ENCODE measurements at regions not wholly inside any gene's neighbourhood (a gene's known extent, or its start where the extent isn't known, plus 50 kb on each side); places are given as distances from the start of the nearest gene placed in this dataset.

DNA sequence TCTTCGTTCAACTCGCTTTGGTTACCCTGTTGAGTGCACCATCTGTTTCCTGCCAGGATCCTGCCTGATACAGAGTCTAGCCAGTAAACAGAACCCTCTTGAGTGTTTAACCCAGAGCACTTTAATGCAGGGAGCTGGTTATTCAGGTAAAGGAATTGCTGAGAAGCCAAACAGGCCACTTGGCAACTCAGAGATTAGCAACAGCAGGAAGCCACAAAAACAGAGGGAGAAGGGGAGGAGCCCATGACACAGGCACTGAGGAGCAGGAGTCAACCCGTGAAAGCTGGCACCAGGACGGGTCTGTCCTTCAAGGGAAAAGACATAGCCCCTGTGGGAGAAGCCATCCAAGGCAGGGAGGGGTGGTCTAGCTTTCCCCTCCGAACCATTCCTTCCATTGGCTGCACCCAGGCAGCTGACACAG is 641.4 kb downstream of the ZNF674 start:
- Histone ChIP-seq H3K4me1 (ENCODE audit: insufficient read depth) (no peaks in the 10 kb centered on the region), H3K4me3 (ENCODE audit: low read depth, low read length) (no peak overlapping the region), H3K36me3 (ENCODE audit: insufficient read depth) (no peaks in the 10 kb centered on the region), H3K27ac (ENCODE audit: low read depth) (no peak overlapping the region)
- 57% methylated on average over 5 of the region's 5 CpGs for WGBS
- DNase-seq (ENCODE audit: extremely low spot score) = no peak

DNA sequence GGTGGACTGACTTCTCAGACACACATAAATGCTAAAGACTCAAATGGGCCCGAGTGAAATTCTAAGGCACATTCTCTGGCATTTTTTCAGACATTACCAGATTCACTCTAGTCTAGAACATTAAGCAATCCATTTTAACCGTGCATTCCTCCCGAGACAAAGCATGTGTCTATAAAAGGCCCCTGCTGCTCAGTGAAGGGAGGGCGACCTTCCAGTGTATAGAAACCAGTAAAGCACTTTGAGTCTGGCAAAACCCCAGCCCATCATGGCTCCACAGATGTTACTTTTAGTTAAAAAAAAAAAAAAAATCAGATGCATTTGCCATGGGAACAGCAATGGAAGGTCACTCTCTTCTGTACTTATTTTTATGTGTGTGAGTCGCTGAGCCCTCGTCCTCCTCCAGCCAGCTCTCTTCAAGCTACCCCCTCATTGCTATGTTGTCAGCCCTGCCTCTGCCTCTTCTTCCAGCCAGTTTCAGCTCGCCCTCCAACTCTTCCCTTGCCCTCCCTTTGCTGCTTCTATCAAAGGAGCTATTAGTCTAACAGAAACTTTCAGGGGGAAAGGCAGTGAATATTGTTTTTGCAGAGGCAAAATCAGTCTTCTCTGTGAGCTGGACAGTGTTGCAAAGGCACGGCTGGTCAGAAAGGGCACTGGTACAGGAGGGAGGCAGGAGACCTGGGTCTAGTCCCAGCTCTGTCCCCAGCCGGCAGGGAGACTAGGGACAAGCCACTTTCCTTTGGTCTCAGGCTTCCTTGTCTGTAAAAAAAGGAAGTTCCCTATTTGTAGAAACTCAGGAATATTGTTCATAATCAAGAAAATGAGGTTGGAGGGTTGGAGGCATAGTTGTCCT is 644.2 kb downstream of the ZNF674 start:
- H3K4me3 ChIP-seq (ENCODE audit: low read depth, low read length) = no peak overlapping the region
- 37% methylated on average over 9 of the region's 9 CpGs for WGBS
- H3K27ac ChIP-seq (ENCODE audit: low read depth) = no peak overlapping the region
- DNase-seq (ENCODE audit: extremely low spot score) = no peak
- no peaks in the 10 kb centered on the region for H3K4me1 ChIP-seq (ENCODE audit: insufficient read depth)
- H3K36me3 ChIP-seq (ENCODE audit: insufficient read depth) = no peaks in the 10 kb centered on the region

DNA sequence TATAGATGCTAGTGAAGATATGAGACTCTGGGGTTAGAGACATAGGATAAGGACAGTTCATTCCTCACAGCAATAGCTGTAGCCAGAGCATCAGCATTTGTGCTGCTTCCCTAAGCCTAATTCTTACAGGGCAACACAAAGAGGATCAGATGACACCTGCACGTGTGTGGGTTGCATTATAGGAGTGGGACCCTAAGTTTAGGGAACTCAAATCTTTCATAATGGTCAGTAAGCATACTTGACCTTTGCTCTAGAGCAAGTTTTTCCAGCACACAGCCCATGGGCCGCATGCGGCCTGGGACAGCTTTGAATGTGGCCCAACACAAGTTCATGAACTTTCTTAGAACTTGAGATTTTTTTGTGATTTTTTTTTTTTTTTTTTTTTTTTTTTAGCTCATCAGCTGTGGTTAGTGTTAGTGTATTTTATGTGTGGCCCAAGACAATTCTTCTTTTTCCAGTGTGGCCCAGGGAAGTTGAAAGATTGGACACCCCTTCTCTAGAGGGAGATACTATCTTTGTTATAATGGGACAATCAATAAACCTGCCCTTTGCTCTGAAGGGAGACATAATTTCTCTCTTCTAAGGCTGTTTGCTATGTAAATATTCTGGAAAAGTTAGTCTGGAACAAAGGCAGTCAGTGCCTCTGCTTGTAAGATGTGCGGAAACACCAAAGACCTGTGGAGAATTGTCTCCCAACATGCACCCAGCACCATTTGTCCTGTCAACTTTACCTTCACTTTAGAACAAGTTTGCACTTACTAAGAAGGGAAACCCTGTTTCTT is 650.2 kb downstream of the ZNF674 start:
- Histone ChIP-seq H3K4me3 (ENCODE audit: low read depth, low read length) (no peak overlapping the region), H3K36me3 (ENCODE audit: insufficient read depth) (no peaks in the 10 kb centered on the region), H3K4me1 (ENCODE audit: insufficient read depth) (no peaks in the 10 kb centered on the region), H3K27ac (ENCODE audit: low read depth) (no peak overlapping the region)
- 90% methylated on average over 4 of the region's 4 CpGs for WGBS
- DNase-seq (ENCODE audit: extremely low spot score) = no peak

DNA sequence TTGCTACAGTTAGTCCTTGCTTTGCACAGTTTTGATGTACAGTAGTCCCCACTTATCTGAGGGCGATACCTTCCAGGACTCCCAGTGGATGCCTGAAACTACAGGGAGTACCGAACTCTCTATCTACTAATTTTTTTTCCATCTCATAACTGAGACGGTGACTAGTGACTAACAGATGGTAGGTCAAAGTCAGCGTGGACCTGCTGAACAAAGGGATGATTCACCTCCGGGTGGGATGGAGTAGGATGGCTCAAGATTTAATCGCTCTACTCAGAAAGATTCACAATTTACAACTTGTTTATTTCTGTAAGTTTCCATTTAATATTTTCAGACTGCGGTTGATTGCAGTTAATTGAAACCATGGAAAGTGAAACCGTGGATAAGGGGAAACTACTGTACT is 655.8 kb downstream of the ZNF674 start:
- WGBS = 69% methylated on average over 8 of the region's 8 CpGs
- H3K27ac ChIP-seq (ENCODE audit: low read depth) = no peak overlapping the region
- no peak overlapping the region for H3K4me3 ChIP-seq (ENCODE audit: low read depth, low read length)
- H3K36me3 ChIP-seq (ENCODE audit: insufficient read depth) = no peaks in the 10 kb centered on the region
- H3K4me1 ChIP-seq (ENCODE audit: insufficient read depth) = no peaks in the 10 kb centered on the region
- DNase-seq (ENCODE audit: extremely low spot score) = no peak

DNA sequence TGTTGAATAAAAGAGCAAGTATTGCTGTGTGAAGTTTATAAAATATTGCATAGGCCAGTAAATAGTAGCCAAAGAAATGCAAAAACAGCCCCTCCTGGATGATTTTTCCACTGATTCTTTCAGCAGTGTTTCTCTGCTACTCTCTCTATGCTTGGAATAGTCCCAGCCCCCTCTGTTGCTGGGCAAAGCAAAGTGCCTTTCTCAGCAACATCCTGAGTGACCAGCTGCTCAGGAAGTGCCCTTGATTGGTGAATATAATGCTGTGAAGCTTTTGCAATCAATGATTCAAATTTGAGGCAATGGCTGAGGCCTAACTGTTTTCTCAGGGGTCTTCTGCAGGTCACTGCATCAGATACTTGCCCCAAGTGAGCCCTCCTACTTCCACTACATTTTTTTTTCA is 656.7 kb downstream of the ZNF674 start:
- no peak overlapping the region for H3K4me3 ChIP-seq (ENCODE audit: low read depth, low read length)
- DNase-seq (ENCODE audit: extremely low spot score) = no peak
- H3K36me3 ChIP-seq (ENCODE audit: insufficient read depth) = no peaks in the 10 kb centered on the region
- no peak overlapping the region for H3K27ac ChIP-seq (ENCODE audit: low read depth)
- no peaks in the 10 kb centered on the region for H3K4me1 ChIP-seq (ENCODE audit: insufficient read depth)

DNA sequence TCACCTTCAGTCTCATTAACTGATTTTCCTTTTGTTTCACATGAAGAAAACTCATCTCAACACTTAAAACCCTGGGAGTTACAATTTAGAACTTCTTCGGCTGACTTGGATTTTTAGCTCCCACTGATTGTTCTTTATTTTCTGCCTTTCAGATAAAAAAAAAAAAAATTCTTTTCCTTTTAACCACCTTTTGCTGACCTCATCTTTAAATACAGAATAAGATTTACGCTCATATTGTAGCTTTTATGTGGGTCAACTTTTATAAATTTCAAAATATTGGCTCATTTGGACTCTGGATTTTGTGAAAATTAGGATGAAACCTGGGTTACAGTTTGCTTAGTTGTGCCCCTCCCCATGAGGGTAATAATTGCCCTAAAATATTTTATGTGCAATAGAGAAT is 659.3 kb downstream of the ZNF674 start:
- Histone ChIP-seq H3K36me3 (ENCODE audit: insufficient read depth) (no peaks in the 10 kb centered on the region), H3K4me1 (ENCODE audit: insufficient read depth) (no peaks in the 10 kb centered on the region), H3K27ac (ENCODE audit: low read depth) (no peak overlapping the region), H3K4me3 (ENCODE audit: low read depth, low read length) (no peak overlapping the region)
- WGBS = 93% methylated on average over 2 of the region's 2 CpGs
- DNase-seq (ENCODE audit: extremely low spot score) = no peak

DNA sequence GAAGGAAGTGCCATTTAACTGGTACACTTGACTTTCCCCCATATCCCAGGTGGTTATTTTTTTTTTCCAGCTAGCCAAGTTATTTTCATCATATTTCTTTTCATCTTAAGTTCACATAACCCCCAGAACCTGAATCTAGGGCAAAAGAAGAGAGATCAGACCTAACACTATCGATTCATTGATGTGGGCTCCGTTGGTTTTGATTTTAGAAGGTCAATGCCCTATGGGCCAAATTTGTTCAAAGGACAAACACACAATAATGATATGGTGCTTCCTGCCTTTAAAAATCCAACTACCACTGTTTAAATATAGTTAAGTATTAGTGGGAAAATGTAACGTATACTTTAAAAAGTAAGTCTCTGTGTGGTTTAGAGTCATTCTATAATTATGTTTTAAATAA is 665.7 kb downstream of the ZNF674 start:
- WGBS = 90% methylated on average over 3 of the region's 3 CpGs
- Histone ChIP-seq H3K4me1 (ENCODE audit: insufficient read depth) (no peaks in the 10 kb centered on the region), H3K27ac (ENCODE audit: low read depth) (no peak overlapping the region), H3K4me3 (ENCODE audit: low read depth, low read length) (no peak overlapping the region), H3K36me3 (ENCODE audit: insufficient read depth) (no peaks in the 10 kb centered on the region)
- no peak for DNase-seq (ENCODE audit: extremely low spot score)

DNA sequence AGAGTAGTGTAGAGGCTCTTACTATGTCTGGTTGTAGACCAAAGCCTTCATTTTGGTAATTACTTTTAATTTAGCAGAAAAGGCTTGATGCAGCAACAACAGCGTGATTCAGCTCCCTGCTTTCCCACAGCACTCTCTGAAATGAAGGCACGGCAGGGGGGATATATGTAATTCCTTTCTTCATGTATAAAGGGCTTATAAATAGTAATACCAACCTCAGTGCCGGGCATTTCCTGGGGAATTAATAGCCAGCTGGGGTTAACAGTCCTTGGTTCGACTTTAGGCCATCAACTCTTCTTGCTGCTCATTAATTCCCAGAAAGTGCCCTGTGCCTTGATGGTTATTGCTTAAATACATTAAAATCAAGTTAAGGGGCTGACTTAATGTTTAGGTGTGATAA is 669.0 kb downstream of the ZNF674 start:
- H3K36me3 ChIP-seq (ENCODE audit: insufficient read depth) = no peaks in the 10 kb centered on the region
- no peak for DNase-seq (ENCODE audit: extremely low spot score)
- no peak overlapping the region for H3K4me3 ChIP-seq (ENCODE audit: low read depth, low read length)
- no peaks in the 10 kb centered on the region for H3K4me1 ChIP-seq (ENCODE audit: insufficient read depth)
- WGBS = 86% methylated on average over 4 of the region's 4 CpGs
- H3K27ac ChIP-seq (ENCODE audit: low read depth) = no peak overlapping the region

DNA sequence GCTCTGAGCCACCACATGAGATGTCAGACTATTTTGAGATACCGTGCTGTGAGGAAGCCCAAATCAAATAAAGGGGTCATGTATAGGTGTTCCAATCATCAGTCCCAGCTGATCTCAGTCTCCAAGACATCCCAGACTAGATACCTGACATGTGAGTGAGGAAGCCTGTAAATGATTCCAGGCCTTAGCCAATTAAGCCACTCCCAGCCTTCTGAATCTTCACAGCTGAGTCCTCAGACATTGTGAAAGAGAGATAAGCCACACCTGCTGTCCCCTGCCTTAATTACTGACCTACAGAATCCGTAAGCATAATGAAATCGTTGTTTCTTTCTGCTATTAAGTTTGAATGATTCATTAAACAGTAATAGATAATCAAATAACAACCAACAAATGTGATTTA is 671.4 kb downstream of the ZNF674 start:
- 83% methylated on average over 3 of the region's 3 CpGs for WGBS
- Histone ChIP-seq H3K27ac (ENCODE audit: low read depth) (no peak overlapping the region), H3K4me1 (ENCODE audit: insufficient read depth) (no peaks in the 10 kb centered on the region), H3K36me3 (ENCODE audit: insufficient read depth) (no peaks in the 10 kb centered on the region), H3K4me3 (ENCODE audit: low read depth, low read length) (no peak overlapping the region)
- no peak for DNase-seq (ENCODE audit: extremely low spot score)

DNA sequence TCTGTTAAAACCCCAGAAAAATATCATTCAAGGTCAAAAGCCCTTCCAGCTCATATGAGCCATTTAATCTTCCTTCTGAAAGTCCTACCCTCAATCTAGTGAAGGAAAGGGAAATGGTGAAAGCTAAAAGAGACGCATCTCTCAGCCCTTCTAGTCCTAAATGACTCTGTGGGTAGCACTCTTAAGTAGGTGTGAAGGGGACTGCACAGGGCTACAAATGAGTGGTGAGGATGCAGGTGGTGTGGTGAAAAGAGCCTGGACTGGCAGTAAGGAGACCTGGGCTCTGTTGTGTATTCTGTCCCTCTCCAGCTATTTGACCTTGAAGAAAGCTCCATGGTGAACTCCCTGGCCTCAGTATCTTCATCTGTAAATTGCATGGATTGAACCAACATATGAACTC is 671.8 kb upstream of the DIPK2B start:
- Histone ChIP-seq H3K27ac (ENCODE audit: low read depth) (no peak overlapping the region), H3K4me3 (ENCODE audit: low read depth, low read length) (no peak overlapping the region), H3K36me3 (ENCODE audit: insufficient read depth) (no peaks in the 10 kb centered on the region), H3K4me1 (ENCODE audit: insufficient read depth) (no peaks in the 10 kb centered on the region)
- WGBS = 84% methylated on average over 1 of the region's 1 CpG
- DNase-seq (ENCODE audit: extremely low spot score) = no peak

DNA sequence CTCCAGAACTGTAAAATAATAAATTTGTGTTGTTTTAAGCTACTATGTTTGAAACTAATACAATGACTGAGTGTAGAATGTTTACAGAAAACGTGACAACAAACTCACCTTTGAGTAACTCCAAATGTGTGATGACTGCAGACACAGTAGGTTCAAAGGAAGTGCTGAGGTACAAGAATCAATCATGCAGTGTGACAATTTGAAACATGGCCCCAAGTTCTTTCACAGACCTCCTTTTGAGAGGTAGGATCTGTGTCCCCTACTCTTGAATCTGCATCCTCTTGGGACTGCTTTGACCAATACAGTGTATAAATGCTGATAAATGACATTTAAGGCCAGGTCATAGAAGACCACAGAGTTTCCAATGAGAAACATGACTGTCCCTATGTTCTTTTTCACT is 667.7 kb upstream of the DIPK2B start:
- 66% methylated on average over 1 of the region's 1 CpG for WGBS
- Histone ChIP-seq H3K36me3 (ENCODE audit: insufficient read depth) (no peaks in the 10 kb centered on the region), H3K27ac (ENCODE audit: low read depth) (no peak overlapping the region), H3K4me3 (ENCODE audit: low read depth, low read length) (no peak overlapping the region), H3K4me1 (ENCODE audit: insufficient read depth) (no peaks in the 10 kb centered on the region)
- DNase-seq (ENCODE audit: extremely low spot score) = no peak

DNA sequence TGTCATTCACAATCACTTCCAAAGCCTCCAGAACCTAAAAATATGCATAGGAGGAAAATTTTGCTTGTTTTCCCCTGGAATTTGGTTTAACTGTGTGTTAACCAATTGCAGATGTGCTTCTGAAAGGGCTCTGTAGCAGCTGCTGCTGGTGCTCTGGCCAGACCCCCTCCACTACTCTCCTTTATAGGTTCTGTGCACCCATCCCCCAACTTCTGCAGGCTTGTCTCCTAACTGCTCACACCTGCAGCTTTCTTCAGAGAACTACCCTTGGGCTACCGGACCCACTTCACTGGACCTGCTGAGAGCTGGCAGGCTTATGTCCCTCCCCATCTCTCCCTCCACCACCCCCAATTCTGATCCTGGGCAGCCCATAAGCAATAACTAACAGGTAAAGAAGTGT is 662.1 kb upstream of the DIPK2B start:
- DNase-seq (ENCODE audit: extremely low spot score) = no peak
- H3K4me3 ChIP-seq (ENCODE audit: low read depth, low read length) = no peak overlapping the region
- 36% methylated on average over 1 of the region's 1 CpG for WGBS
- H3K27ac ChIP-seq (ENCODE audit: low read depth) = no peak overlapping the region
- H3K4me1 ChIP-seq (ENCODE audit: insufficient read depth) = no peaks in the 10 kb centered on the region
- H3K36me3 ChIP-seq (ENCODE audit: insufficient read depth) = no peaks in the 10 kb centered on the region

DNA sequence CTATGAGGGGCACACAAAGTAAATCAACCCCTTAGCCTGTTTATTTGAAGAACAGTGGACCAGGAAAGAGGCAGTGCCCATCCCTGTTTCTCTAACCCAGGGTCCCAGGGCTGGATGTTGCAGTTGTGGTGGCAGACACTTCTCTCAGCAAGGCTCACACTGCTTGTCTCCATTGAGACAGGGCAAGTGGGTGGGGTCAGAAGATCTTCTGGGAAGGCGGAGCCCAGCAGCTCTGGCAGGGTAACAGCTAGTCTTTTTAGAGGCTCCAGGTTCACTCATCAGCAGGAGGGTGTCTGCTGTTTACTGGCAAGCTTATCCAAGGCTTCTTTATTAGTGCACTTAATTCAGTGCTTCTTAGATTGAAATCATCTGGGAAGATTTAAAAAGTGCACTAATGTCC is 659.8 kb upstream of the DIPK2B start:
- H3K36me3 ChIP-seq (ENCODE audit: insufficient read depth) = no peaks in the 10 kb centered on the region

DNA sequence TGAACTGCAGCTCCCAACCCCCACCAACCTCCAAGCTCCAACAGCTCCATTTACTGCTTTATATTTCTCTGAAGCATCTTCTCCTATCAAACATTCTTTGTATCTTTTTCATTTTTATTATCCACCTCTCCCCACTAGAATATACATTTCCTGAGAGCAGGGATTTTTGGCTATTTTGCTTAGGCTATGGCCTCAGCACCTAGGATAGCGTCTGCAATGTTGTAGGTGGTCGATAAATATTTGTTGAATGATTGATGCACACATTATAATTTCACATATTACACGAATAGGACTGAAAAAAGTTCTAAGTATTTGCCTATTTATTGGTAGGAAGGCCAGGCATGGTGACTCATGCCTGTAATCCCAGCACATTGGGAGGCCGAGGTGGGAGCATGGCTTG is 658.7 kb upstream of the DIPK2B start:
- DNase-seq (ENCODE audit: extremely low spot score) = no peak
- 69% methylated on average over 4 of the region's 4 CpGs for WGBS
- Histone ChIP-seq H3K36me3 (ENCODE audit: insufficient read depth) (no peaks in the 10 kb centered on the region), H3K27ac (ENCODE audit: low read depth) (no peak overlapping the region), H3K4me1 (ENCODE audit: insufficient read depth) (no peaks in the 10 kb centered on the region), H3K4me3 (ENCODE audit: low read depth, low read length) (no peak overlapping the region)

More for the DNA sequence above, 659.8 kb upstream of the DIPK2B start:
- Histone ChIP-seq H3K4me1 (ENCODE audit: insufficient read depth) (no peaks in the 10 kb centered on the region), H3K4me3 (ENCODE audit: low read depth, low read length) (no peak overlapping the region), H3K27ac (ENCODE audit: low read depth) (no peak overlapping the region)
- no peak for DNase-seq (ENCODE audit: extremely low spot score)
- 72% methylated on average over 1 of the region's 1 CpG for WGBS
